EL (cell line): ENCODE measurements at regions not wholly inside any gene's neighbourhood (a gene's known extent, or its start where the extent isn't known, plus 50 kb on each side); places are given as distances from the start of the nearest gene placed in this dataset.
A peak's percentile ranks its signal among the peaks of the same experiment; 100 is the strongest.

Source experiments
- DNase-seq: peaks from one replicate; pipeline ENCODE4 v3.0.0-alpha.2; 2016

- peak; percentile 34 for DNase-seq
These were observed 79.8 kb upstream of the SPATA31D4 start for GRCh38 chr9:81848472-81848871.

DNA sequence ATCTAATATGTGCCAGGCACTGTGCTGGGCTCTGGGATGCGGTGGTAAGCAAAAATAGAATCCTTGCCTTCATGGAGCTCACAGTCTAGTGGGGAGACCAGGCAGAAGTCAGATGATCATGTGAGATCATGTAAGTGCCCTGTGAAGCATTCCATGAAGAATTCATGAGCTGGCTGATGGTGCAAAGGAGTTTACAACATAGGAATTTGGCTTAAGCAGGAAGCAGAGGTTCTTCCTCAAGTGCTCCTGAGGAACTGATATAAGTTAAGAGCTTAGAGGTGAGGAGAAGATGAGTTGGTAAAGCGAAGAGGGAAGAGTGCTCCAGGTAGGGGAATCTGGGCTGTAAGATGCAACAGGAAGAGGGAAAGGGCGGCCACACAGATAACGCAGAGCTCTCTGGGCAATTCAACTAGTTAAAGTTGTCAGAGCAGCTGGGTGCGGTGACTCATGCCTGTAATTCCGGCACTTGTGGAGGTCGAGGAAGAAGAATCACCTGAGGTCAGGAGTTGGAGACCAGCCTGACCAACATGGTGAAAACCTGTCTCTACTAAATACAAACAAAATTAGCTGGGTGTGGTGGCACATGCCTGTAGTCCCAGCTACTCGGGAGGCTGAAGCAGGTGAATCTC, 78.5 kb upstream of the SPATA31D4 start:
- DNase-seq = no peak

GRCh38 chr9:81850724-81851123, 77.5 kb upstream of the SPATA31D4 start:
- DNase-seq = no peak

- DNase-seq = no peak
These were observed 76.9 kb upstream of the SPATA31D4 start for GRCh38 chr9:81851340-81851739.

GRCh38 chr9:81852820-81853219, 75.4 kb upstream of the SPATA31D4 start:
- no peak for DNase-seq

GRCh38 chr9:81855538-81855937, 72.7 kb upstream of the SPATA31D4 start:
- peak; percentile 80 for DNase-seq

- DNase-seq = no peak
These were observed 69.4 kb upstream of the SPATA31D4 start for GRCh38 chr9:81858657-81859430.

DNA sequence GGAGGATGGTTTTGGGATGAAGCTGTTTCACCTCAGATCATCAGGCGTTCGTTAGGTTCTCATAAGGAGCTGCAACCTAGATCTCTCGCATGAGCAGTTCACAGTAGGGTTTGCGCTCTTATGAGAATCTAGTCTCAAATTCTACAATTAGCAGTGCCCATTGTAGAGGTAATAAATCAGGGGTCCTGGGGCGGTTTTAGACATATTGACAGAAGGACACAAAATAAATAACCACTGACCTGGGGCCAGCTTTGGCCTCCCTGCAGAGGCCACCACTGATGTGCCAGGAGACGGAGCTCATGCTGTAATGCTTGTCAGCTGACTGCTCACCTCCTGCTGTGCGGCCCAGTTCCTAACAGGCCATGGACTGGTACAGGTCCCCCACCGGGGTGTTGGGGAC, 67.6 kb upstream of the SPATA31D4 start:
- DNase-seq = no peak

DNA sequence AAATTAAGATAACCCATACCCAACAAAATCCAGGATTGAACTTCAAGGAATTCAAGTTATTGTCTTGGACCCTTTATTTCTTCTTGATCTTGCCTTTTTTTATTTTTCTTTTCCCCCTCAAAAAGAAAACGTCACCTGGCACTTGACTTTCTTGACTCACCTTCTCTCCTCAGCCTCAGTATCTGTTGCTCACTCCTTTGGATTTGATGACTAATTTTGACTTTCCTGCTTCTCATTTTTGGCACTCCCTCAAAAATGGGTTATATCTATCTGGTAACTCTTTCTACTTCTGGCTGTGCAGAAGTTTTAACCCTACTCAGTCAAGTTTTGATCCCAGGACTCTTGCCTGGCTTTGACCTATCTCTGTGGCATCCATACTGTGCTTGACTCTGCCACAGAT, 66.6 kb upstream of the SPATA31D4 start:
- peak; percentile 71 for DNase-seq

- no peak for DNase-seq
These were observed 60.1 kb upstream of the SPATA31D4 start for GRCh38 chr9:81868145-81868544.

- peak; percentile 80 for DNase-seq
These were observed 56.5 kb upstream of the SPATA31D4 start for GRCh38 chr9:81871695-81872094.

- no peak for DNase-seq
These were observed 54.0 kb upstream of the SPATA31D4 start for GRCh38 chr9:81874250-81874649.

- peak; percentile 79 for DNase-seq
These were observed 53.3 kb upstream of the SPATA31D4 start for GRCh38 chr9:81874931-81875330.

DNA sequence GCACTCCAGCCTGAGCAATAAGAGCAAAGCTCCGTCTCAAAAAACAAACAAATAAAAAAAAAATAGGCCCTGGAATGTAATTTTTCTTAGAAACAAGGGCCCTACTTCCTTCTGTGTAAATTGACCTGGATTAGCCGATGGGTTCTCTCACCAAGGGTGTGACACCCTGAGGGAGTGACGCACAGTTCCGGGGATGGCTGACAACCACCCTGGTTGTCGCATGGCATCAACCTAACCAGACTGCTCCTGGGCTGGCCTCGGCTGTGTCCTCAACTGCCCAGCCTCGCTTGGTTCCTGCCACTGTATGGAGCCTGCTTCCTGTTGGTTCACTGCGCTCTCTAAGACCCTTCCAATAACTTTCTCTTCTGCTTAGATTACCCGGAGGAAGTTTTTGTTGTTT, 51.2 kb upstream of the SPATA31D4 start:
- no peak for DNase-seq
